ENCODE measurements at regions not wholly inside any gene's neighbourhood (a gene's known extent, or its start where the extent isn't known, plus 50 kb on each side); places are given as distances from the start of the nearest gene placed in this dataset.

GRCh38 chr18:30093376-30093775 lies 949.2 kb downstream of the DSC3 start:
- 12% methylated on average over 4 of the region's 4 CpGs for WGBS (ENCODE audit: insufficient coverage, insufficient replicate concordance, low lambda C conversion rate, missing lambda C conversion rate)
- no peaks in the 10 kb centered on the region for H4K20me1 ChIP-seq (ENCODE audit: control insufficient read depth, insufficient read depth)
- H3K9ac ChIP-seq (ENCODE audit: control insufficient read depth, insufficient read depth, low read length), result no peak overlapping the region
- ChIA-PET SMC1A (ENCODE audit: uncharacterized antibody, unreplicated experiment) (no interaction called here), RAD21 (ENCODE audit: unreplicated experiment) (no interaction called here), POLR2A (no interaction called here), CTCF (no interaction called here)
- FAIRE-seq, result no peak
- no peak overlapping the region for H3K4me3 ChIP-seq
- no peak overlapping the region for H3K4me2 ChIP-seq (ENCODE audit: control insufficient read depth, insufficient read depth)
- no peaks in the 10 kb centered on the region for H3K36me3 ChIP-seq (ENCODE audit: control insufficient read depth in 2 of 2, insufficient read depth in 2 of 2, low read length in 1 of 2)
- TF ChIP-seq CEBPB (IDR thresholded peaks at IDR 0.05; ENCODE audit: borderline replicate concordance in 1 of 2, low read depth in 2 of 2, low read length in 2 of 2) (no peak), USF1 (IDR thresholded peaks at IDR 0.05; ENCODE audit: borderline replicate concordance, extremely low read length, insufficient read depth, low read depth, low read length) (no peak), SIN3A (IDR thresholded peaks at IDR 0.05; ENCODE audit: low read depth, low read length) (no peak), PKNOX1 (IDR thresholded peaks at IDR 0.05) (no peak), FOXM1 (IDR thresholded peaks at IDR 0.05; ENCODE audit: low read depth, low read length) (no peak), KDM1A (IDR thresholded peaks at IDR 0.05; ENCODE audit: borderline replicate concordance) (no peak), IRF3 (IDR thresholded peaks at IDR 0.05) (no peak), TARDBP (IDR thresholded peaks at IDR 0.05; ENCODE audit: borderline replicate concordance) (no peak), RBBP5 (conservative IDR thresholded peaks at IDR 0.05) (no peak), ESRRA (IDR thresholded peaks at IDR 0.05; ENCODE audit: low read length) (no peak), ZNF217 (IDR thresholded peaks at IDR 0.05) (no peak), LARP7 (IDR thresholded peaks at IDR 0.05) (no peak), ZSCAN29 (IDR thresholded peaks at IDR 0.05) (no peak), NR2C2 (IDR thresholded peaks at IDR 0.05; ENCODE audit: borderline replicate concordance, control insufficient read depth, insufficient read length, low read depth) (no peak), WRNIP1 (IDR thresholded peaks at IDR 0.05; ENCODE audit: borderline replicate concordance, low read depth, low read length) (no peak), ATF7 (IDR thresholded peaks at IDR 0.05; ENCODE audit: low read depth) (no peak), CEBPZ (IDR thresholded peaks at IDR 0.05; ENCODE audit: low read depth, low read length) (no peak)
- no peak overlapping the region for H2AFZ ChIP-seq (ENCODE audit: control insufficient read depth, low read depth, low read length)
- no peaks in the 10 kb centered on the region for H3K27me3 ChIP-seq (replicated peaks in 1 of 2; ENCODE audit: control insufficient read depth in 2 of 2, insufficient read depth in 2 of 2, low read length in 1 of 2)
- in situ Hi-C loops (cut with MboI), result no loop called here
- H3K4me1 ChIP-seq (ENCODE audit: control insufficient read depth, insufficient read depth, low read length), result no peaks in the 10 kb centered on the region
- H3K27ac ChIP-seq (ENCODE audit: control insufficient read depth, insufficient read depth), result no peak overlapping the region
- intact Hi-C loops (cut with micrococcal nuclease; ENCODE audit: unreplicated experiment), result no loop called here
- H3K9me3 ChIP-seq (replicated peaks; ENCODE audit: control insufficient read depth, insufficient read depth, low read length), result no peaks in the 10 kb centered on the region
- DNase-seq (ENCODE audit: low read depth, low spot score), result no peak
- no TSS peak for BruUV-seq (replicated peaks)
- ATAC-seq, result no peak
- no peaks in the 10 kb centered on the region for H3K79me2 ChIP-seq (ENCODE audit: control insufficient read depth, insufficient read depth, low read length)
